ENCODE measurements at regions not wholly inside any gene's neighbourhood (a gene's known extent, or its start where the extent isn't known, plus 50 kb on each side); places are given as distances from the start of the nearest gene placed in this dataset.

DNA sequence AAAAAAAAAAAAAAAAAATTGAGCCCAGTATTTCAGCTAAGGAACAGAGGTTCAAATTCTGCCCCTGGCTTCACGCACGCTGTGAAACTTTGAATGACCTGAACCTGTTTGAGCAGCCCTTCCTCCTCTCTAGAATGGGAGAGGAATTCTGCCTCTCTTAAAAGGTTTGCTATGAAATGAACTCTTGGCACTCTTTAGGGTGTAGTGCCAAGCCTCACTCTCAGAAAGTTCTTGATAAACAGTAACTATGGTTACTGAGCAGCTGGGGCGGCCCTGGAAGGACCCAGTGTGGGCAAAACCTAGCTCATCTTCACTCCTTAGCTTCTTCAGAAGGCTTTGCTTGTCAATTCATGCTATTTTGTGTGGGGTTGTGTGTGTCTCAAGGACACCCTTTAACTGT, 73.7 kb downstream of the GEMIN8 start:
- TF ChIP-seq POLR2A (IDR thresholded peaks at IDR 0.05) (no peak), EP300 (IDR thresholded peaks at IDR 0.05) (no peak)
